GM18505 (cell line): ENCODE measurements at regions not wholly inside any gene's neighbourhood (a gene's known extent, or its start where the extent isn't known, plus 50 kb on each side); places are given as distances from the start of the nearest gene placed in this dataset.

Experiments used
- ATAC-seq: cut with Tn5 transposase; IDR thresholded peaks from one replicate; pipeline ENCODE4 v1.9.1; 2021; ENCODE audit not compliant: unreplicated experiment
- POLR2A ChIP-seq: IDR thresholded peaks from 4 replicates; pipeline ENCODE4 v1.6.1; 2011; ENCODE audit warnings: borderline replicate concordance; ENCODE audit not compliant: insufficient read depth, insufficient read length; ENCODE audit errors: extremely low read depth

GRCh38 chr17:15129986-15130385 is 135.1 kb downstream of the PMP22 start:
- no peak for ATAC-seq
- TF ChIP-seq POLR2A: no peak

- ATAC-seq: no peak
- TF ChIP-seq POLR2A: no peak
Measured at GRCh38 chr17:15124746-15125145, 140.4 kb downstream of the PMP22 start.

- no peak for ATAC-seq
- no peak for TF ChIP-seq POLR2A
Measured at GRCh38 chr17:15124264-15124595, 140.9 kb downstream of the PMP22 start.

GRCh38 chr17:15123593-15124263 is 141.4 kb downstream of the PMP22 start:
- no peak for TF ChIP-seq POLR2A
- no peak for ATAC-seq

GRCh38 chr17:15122857-15123256 is 142.3 kb downstream of the PMP22 start:
- no peak for TF ChIP-seq POLR2A
- no peak for ATAC-seq

- no peak for TF ChIP-seq POLR2A
- ATAC-seq: no peak
Measured at GRCh38 chr17:15121426-15121825, 143.7 kb downstream of the PMP22 start.

- no peak for ATAC-seq
- TF ChIP-seq POLR2A: no peak
Measured at GRCh38 chr17:15119968-15120367, 145.2 kb downstream of the PMP22 start.

- TF ChIP-seq POLR2A: no peak
Measured at GRCh38 chr17:15117239-15117638, 147.9 kb downstream of the PMP22 start.

GRCh38 chr17:15112846-15113617 is 152.1 kb downstream of the PMP22 start:
- no peak for ATAC-seq
- TF ChIP-seq POLR2A: no peak

More at GRCh38 chr17:15117239-15117638, 147.9 kb downstream of the PMP22 start:
- no peak for ATAC-seq

GRCh38 chr17:15109608-15110007 is 155.5 kb downstream of the PMP22 start:
- no peak for ATAC-seq
- TF ChIP-seq POLR2A: no peak

GRCh38 chr17:15108992-15109391 is 156.1 kb downstream of the PMP22 start:
- no peak for ATAC-seq
- no peak for TF ChIP-seq POLR2A

GRCh38 chr17:15106540-15106939 is 158.6 kb downstream of the PMP22 start:
- no peak for ATAC-seq
- TF ChIP-seq POLR2A: no peak

- TF ChIP-seq POLR2A: no peak
- no peak for ATAC-seq
Measured at GRCh38 chr17:15103785-15104184, 161.3 kb downstream of the PMP22 start.

GRCh38 chr17:15101175-15101574 is 164.0 kb downstream of the PMP22 start:
- no peak for ATAC-seq
- no peak for TF ChIP-seq POLR2A
